HCEC 1CT (cell line): ENCODE measurements at regions not wholly inside any gene's neighbourhood (a gene's known extent, or its start where the extent isn't known, plus 50 kb on each side); places are given as distances from the start of the nearest gene placed in this dataset.
"Not testable (repeated sequence)": the region's sequence is repeated elsewhere in the genome, so short reads cannot be mapped to it uniquely, and the experiment has no call there.

ENCODE experiments used
- DNase-seq: peaks from one replicate; pipeline ENCODE4 v3.0.0-alpha.2; 2017

DNA sequence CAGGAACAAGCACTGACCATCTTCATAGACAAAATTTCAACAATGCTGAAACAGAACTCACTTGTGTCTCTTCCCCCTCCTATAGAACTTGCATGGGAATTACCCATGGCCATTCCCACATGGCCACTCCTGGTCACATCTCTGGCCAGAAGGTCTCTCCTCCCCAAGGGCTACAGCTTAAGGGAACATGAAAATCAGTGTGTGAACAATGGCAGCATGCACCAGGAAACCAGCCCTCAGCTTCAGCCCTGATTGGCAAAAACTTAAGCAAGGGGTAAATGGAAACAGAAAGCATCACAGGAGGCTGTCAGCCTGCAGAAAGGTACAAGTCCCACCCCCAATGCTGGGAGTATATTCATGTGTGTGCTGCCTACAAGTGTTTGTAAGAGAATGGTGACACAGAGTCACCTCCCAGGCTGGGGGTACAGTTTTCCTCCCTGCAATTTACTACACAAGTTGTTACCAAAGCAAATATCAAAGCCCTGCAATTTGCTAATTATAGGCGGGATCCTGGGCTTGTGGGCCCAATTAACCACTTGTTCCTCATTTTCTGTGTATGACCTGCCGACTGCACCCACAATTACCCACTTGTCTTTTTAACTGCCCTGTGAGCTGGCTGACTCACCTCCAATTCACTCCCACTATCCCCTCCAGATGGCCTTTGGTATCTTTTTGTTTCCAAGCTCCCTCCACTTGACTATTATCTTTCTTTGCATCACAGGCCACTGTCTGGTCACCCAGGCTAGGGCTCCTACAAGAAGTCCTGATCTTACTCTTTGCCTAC is 84.4 kb upstream of the HES1 start:
- DNase-seq = no peak

DNA sequence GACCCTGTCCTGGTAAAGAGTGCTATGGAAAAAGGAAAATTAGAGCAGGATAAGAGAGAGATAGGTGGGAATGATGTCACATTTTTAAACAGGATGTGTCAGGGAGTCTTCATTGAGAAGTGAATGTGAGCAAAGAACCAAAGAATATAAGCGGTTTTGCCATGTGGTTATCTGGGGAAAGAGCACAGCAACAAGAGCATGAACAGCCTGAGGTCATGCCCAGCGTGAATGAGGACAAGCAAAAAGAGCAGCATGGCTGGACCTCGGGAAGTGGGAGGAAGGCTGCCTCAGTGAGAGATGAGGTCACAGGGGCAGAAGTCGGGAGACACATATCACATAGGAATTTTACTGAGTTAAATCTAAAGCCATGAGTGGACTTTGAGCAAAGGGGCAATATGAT is 82.8 kb upstream of the HES1 start:
- no peak for DNase-seq

DNA sequence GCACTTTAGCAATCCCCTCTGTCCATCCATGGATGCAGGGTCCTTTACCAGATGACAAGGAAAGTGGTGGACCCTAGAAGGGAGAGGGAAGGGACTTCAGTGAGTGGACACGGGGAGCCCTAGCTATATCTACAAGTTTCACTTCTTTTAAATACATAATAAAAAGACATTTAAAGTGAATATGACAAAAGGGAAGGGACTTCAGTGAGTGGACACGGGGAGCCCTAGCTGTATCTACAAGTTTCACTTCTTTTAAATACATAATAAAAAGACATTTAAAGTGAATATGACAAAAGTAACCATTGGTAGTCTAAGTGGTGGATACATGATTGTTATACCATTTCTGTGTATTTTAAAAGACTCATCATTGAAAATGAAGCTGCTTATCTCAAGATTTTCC is 81.9 kb upstream of the HES1 start:
- no peak for DNase-seq

DNA sequence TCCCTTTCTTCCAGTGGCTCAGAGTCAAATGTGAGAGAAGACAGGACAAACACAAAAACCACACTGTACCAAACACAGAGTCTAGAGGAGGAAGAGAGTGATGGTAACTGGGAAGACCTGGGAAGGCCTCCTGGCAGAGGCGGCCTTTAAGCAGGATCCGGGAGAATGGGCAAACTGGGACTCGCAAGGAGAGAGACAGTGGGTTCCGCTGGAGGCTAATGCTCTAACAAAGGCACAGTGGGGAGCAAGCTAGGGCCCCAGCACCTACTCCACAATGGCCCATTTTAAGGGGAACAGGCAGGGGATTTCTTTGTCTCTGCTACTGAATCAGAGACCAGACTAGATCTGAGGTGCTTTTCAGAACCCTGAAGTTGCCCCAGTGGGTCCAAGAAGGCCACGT is 81.4 kb upstream of the HES1 start:
- DNase-seq = no peak

DNA sequence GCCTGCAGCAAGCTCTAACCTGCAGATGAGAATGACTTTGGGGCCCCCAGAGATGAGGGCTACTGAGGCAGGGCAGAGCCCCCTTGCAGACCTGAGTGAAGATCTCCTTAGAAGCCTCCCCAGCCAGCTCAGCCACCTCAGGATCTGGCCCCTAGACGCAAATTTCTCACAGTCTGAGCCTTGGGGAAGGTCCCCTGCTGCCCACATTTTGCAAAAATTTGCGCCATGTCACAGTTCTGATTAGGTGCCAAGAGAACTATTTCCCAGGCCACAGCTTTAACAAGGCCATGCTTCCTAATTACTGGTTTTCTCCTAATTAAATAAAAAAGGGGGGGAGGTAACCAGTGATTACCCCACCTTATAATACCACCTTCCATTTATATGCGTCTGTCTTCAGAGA is 81.0 kb upstream of the HES1 start:
- DNase-seq = no peak

DNA sequence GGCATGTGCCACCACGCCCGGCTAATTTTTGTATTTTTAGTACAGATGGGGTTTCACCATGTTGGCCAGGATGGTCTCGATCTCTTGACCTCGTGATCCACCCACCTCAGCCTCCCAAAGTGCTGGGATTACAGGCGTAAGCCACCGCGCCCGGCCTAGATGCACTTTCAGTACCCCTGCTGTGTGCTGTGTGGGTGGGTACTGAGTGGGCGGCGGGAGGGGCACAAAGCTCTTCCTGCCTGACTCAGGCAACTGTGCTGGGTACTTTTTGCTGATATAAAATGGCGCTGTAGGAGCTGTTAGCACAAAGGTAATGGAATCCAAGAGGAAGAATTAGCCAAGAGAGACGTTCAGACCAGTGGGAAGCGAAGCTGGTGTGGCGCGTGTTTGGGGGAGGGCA is 79.6 kb upstream of the HES1 start:
- not testable (repeated sequence) for DNase-seq

DNA sequence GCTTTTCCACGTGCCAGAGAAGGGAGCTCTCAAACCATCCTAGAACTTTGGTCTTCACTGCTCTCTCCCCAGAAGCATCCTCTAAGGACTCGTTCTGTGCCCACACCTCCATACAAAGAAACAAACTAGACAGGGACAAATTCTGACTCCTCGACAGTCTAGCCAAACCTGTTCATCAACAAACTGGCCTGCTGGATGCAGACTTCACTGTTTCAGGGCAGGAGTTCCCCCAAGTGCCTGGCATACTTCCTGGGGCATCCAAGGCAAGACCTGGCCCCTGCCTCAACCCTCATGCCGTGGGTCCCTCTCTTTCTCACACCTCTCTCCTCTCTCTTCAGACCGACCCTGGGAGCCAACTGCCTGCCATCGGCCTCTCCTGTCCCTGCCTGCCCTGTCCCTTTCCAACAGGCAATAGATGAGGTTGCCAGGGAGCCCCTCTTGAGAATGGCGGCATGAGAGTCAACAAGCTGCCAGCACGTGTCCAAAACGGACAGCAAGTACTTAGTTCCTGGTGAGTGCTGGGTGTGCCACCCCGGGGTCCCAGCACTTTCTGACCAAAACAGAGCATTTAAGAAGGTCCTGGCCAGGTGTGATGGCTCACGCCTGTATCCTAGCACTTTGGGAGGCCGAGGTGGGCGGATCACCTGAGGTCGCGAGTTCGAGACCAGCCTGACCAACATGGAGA is 79.1 kb upstream of the HES1 start:
- DNase-seq = no peak

DNA sequence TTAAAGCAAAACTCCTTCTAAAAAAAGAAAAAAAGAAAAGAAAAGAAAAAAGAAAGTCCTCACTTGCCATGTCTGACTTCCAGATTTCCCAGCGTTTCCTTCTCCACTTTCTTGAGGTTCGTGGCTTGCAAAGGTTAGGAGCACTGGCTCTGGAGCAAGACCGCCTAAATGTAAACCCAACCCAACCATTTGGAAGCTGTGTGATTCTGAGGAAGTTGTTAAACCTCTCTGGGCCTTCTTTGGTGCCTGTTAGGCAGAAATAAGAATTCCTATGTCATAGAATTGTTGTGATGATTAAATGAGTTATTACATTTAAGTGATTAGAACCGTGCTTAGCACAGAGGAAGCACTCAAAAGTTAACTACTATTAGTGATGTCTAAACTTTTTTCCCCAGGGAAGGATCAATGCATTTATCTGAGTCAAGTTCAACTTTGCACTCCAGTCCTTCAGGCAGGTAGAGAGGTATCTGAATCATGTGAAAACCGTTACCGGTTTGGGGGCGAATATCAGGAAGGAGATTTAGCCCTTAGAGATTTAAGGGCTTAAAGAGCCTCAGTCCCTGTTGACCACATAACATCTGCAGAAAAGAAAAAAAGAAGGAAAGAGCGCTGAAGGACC is 78.3 kb upstream of the HES1 start:
- no peak for DNase-seq

DNA sequence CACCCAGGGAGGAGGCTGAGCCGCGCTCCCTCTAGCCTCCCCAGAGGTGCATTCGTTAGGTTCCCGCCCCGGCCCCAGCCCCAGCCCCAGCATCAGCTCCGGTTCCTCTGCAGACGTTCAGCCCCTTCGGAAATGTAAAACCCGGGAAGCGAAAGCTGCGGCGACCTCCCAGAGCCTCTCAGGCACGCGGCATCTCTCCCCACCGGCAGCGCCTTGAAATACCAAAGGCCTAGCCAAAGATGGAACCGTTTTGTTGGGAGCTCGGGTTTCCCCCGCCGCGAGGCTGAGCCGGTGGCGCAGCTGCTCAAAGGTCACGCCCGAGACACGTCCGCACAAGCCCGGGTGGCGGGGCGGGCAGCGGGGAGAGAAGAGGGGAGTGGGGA is 77.8 kb upstream of the HES1 start:
- DNase-seq = no peak

DNA sequence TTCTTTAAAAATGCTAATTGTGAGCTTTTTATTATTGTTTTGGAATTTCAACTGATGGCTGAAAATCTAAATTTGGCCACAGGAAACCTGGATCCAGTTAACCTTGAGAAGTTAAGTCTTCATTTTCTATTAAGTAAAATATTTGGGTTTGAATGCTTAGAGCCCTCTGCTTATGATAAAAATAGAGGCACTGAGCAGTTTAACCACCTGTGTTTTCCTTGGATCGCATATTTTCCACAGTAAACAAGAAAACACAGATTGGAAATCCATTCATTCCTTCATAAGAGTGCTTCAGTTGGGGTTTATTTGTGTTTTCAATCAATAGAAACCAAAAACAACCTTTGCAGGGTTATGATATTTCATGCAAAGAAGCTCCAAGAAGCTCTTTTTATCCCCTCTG is 77.2 kb upstream of the HES1 start:
- DNase-seq = no peak

DNA sequence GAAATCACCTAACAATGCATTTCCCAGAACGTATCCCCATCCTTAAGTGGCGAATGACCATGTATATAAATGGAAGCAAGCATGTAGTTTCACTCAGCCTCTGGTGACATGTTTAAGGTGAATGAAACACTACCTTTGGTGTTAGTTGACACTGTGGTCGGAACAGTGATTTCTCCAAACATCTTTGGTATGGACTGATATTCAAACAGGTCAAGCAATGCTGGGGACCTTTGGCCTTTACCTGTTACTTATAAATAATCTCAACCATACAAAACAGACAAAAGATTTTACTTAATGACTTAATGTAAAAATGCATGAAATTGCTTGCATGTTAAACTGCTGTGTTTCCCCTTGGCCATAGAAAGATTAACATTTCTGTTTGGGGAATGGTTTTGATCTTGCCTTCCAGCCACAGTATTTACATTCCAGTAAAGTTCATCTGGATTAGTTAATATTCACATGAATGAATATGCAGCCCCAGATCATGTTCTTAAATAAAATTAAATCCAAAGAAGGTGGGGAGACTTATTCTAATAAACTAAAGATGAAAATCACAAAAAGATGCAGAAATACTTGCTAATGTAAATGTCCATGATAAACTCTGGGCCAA is 74.4 kb upstream of the HES1 start:
- no peak for DNase-seq

DNA sequence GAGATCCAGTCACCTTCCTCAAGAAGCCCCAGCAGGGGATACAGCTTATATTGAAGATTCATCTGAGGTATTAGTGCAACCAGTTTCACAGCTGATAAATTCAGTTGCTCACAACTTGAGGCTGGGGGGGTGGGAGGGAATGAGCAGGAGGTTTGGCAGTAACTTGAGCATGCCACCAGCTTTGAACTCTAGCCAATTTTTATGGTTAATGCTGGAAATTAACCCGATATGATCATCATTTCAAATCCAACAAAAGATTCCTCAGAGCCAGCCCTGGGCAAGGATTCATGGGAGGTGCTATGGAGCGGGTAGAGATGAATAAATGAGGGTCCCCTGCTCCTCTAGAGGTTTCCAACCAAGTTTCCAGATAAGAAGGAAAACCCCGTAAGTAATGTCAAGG is 73.1 kb upstream of the HES1 start:
- DNase-seq = no peak

DNA sequence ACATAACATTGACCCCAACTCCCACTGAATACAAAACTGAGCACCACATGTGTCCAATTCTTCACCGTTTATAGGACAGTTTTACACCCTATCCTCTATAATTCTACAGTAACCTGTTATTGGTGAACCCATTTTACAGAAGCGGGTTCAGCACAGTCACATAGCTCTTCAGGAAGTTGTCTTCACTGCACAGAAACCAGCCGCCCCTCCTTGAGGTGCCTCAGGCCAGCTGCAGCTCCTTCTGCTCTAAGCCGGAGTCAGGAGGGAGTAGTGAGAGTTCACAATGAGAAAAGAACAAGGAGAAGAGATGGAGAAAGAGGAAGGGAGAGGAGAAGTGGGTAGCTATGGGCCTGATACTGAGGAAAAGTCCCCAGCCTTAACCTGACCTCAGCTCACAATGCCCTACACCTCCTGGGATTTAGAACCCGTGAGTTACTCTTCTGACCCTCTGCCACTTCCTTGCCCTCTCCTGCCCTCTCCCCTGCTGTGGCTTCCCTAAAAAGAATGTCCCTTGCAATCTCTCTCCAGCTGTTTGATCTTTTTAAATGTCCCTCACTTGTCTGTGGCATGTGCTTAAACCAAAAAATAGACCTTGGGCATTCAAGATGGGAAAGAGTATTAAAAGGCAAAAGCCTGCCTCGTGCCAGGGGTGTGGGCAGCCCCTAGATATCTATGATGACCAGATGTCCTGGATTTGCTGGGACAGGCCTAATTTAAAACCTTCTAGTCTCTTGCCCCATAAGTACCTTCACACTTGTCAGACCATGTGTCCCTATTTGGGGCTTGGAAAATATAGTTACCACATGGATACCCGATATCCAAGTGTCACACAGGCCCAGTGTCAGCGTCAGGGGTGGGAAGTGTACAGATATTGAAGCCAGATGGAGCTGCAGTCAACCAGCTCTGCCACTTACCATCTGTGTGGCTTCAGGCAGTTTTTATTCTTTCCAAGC is 71.3 kb upstream of the HES1 start:
- DNase-seq = no peak

DNA sequence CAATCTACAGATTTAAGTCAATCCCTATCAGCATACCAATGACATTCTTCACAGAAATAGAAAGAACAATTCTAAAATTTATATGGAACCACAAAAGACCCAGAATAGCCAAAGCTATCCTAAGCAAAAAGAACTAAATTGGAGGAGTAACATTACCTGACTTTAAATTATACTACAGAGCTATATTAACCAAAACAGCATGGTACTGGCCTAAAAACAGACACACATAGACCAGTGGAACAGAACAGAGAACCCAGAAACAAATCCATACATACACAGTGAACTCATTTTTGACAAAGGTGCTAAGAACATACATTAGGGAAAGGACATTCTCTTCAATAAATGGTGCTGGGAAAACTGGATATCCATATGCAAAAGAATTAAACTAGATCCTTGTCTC is 68.6 kb upstream of the HES1 start:
- DNase-seq = not testable (repeated sequence)

DNA sequence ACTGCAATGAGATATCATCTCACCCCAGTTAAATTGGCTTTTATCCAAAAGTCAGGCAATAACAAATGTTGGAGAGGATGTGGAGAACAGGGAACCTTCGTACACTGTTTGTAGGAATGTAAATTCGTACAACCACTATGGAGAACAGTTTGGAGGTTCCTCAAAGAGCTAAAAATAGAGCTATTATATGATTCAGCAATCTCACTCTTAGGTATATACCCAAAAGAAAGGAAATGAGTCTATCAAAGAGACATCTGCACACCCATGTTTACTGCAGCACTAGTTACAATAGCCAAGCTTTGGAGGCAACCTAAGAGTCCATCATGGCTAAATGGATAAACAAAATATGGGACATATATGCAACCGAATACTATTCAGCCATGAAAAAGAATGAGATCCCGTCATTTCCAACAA is 68.0 kb upstream of the HES1 start:
- DNase-seq = peak; percentile 18

DNA sequence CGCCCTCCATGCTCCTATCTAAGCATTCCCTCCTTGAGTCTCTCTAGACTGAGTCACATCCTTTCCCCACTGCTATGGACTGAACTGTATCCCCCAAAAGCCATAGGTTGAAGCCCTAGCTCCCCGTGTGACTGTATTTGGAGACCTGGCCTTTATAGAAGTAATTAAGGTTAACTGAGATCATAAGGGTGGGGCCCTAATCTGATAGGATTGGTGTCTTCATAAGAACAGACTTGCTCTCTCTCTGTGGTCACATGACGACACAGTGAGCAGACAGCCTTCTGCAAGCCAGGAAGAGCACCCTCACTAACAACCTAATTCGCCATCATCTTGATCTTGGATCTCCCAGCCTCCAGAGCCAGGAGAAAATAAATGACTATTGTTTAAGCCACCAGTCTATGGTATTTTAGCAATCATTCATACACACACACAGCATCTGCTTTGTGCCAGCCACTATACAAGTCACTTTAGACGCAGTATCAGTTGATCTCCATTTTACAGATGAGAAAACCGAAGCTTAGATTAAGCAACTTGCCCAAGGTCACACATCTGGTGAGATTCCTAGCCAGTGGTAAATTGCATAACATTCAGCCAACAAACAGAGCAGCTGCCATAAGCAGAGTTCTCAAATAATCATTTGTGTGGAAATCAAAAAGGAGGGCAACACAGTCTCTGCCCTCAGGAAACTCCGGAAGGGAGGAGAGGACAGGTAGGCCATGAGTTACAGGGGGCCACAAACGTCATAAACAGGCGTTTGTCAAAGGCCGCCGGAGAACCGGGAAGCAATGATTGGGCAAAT is 66.3 kb upstream of the HES1 start:
- peak; percentile 34 for DNase-seq

DNA sequence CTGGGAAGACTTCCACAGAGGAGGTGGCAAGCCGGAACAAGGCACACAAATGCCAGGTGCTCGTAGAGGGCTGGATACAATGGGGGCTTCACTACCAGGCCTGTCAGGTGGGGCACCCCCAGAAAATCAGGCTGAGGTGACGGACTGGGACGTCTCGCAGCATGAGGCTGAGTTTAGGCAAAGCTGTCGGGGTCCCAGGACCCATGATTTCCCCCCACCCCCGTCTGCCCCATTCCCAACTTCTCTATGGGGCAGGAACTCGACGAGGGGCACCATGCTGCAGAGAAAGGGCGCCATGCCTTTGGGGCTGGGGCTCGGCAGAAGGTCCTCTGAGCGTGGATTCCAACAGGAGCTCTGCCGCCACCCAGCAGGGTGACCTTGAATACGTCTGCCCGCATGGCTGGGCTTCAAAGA is 65.7 kb upstream of the HES1 start:
- DNase-seq = no peak

DNA sequence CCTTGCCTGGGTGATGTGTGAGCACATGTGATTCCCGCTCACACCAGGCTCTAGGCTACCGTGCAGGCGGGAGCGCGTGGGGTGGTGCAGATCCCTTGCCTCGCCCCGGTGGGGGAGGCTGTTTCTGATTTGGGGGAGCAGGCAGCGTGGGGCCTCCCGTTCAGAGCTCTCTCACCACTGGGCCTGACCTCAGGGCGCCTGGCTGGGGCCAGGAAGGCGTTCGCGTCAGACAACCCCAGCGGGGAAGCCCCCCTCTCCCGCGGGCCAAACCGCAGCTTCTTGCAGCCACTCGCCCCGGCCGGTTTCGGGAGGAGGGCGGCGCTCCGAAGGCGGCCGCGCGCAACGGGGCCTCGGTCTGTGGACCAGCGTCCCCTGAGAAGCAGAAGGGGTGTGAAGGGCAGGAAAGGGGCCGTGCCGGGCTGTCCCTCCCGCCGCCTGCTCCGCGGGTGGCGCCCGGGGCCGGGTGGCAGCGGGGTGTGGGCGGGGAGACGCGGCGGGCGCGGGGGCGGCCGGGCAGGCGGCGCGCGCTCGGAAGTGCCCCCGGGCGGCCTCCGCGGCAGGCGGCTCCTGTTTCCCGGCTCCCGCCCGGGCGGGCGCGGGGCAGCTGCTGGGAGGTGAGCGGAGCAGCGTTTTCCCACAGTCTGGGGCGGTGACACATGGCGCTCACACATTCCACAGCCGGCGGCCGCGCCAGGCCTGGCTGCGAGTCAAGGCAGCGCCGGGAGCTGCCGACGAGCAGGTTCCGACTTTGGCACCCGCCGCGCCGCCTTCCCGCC is 65.1 kb upstream of the HES1 start:
- peak; percentile 80 for DNase-seq

DNA sequence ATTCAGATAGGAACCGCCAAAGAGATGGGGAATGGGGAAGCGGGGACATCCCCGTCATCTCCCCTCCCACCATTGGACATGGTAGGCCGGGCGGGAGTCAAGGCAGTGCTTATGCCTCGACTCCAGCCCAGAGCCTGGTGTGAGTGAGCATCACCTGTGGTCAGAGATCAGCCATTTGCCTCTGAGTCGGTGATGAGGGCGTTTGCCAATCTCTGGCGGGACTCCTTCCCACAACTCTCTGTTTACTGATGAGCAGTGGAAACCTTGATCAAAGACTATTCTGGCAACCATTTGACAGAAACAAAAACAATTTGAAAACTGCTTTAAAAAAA is 63.9 kb upstream of the HES1 start:
- DNase-seq = no peak

DNA sequence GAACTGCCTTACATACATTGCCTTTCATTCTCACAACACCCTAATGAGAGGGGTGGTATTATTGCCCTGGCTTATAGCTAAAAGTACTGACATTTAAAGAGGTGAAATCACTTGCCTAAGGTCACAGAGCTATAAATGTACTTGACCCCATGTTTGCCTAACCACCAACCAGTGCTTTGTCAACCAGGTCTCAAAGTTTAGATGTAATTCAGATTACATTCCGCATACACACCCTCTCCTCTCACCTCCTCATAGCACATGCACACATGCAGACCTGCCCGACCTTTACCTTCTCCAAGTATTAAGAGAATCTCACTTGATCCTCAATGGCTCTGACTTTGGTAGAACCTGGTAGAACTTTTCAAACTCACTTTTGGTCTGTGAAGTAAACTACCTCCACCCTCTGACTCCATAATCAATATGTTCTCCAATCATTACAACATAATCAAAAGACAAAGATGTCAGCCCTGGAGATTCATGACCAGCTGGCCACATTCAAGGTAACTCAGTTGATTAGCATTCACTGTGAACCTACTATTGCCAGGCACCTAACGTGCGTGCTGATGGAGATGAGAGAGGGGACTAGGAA is 63.2 kb upstream of the HES1 start:
- no peak for DNase-seq

DNA sequence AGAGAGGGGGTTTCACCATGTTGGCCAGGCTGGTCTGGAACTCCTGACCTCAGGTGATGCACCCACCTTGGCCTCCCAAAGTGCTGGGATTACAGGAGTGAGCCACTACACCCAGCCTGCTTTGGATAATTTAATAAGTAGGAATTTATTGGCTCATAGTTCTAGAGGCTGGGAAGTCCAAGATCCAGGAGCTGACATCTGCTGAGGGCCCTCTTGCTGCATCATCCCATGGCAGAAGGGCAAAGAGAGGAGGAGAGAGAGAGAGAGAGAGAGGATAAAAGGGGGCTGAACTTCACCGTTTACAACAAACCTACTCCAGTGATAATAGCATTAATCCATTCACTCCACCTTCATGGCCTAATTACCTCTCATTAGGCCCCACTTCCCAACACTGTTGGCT is 62.0 kb upstream of the HES1 start:
- DNase-seq = no peak
